HG03108 (cell line): ENCODE measurements at regions not wholly inside any gene's neighbourhood (a gene's known extent, or its start where the extent isn't known, plus 50 kb on each side); places are given as distances from the start of the nearest gene placed in this dataset.

Experiments used
- ATAC-seq: cut with Tn5 transposase; IDR thresholded peaks from one replicate; pipeline ENCODE4 v1.9.1; 2021; ENCODE audit warnings: moderate library complexity; ENCODE audit not compliant: unreplicated experiment

DNA sequence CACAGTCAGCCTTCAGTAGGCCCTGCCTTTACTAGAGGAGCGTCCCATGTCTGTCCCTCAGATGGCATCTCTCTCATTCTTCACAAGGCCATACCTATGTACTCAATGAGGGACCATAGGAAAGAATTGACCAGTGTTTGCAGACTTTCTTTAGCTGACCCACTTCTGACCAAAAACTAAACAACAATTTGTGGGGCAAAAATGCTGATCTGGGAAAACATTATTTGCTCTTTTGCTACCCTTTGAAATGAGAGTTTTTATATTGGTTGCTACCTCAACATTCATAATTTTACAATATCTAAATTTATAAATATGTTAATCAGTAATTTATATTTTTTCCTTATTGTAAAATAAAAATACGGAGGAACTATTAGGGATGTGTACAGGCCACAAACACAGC is 539.4 kb upstream of the GJE1 start:
- no peak for ATAC-seq

DNA sequence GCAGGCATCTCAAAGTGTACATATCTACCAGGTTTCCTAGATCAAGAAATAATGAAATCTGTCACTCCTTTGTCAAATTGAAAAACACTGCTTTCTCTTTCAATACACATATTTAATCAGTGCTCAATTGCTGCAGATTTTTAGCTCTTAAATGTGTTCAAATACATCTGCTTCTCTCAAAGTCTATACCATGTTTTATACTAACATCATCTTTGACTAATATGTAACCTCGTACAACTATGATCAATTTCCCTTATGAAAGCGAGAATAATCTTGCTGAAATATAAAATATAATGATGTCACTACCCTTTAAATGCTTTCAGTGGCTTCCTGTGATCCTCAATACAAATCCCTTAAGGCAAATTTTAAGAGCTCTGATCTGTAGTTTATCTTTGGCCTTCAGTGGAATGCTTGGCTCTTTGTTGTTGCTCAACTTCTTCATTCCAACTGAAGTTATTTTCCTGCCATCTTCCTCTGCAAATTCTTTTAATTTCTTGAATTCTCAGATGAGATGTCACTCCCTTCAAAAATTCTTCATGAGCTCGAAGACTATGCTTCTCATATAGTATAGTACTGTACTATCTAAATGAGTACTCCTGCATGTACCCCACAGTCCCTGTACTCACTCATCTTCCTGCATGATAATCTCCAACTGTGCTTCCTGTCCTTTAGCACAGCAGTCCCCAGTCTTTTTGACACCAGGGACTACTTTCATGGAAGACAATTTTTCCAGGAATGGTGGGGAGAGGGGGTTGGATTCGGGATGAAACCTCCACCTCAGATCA is 545.1 kb upstream of the GJE1 start:
- ATAC-seq, result no peak

- no peak for ATAC-seq
Observed at GRCh38 chr6:141580988-141581552, 551.7 kb upstream of the GJE1 start.

GRCh38 chr6:141580131-141580530 is 552.6 kb upstream of the GJE1 start:
- no peak for ATAC-seq

- ATAC-seq, result no peak
Observed at GRCh38 chr6:141576751-141577150, 556.0 kb upstream of the GJE1 start.

- ATAC-seq, result peak; percentile 88
Observed at GRCh38 chr6:141562851-141563763, 569.6 kb upstream of the GJE1 start.

DNA sequence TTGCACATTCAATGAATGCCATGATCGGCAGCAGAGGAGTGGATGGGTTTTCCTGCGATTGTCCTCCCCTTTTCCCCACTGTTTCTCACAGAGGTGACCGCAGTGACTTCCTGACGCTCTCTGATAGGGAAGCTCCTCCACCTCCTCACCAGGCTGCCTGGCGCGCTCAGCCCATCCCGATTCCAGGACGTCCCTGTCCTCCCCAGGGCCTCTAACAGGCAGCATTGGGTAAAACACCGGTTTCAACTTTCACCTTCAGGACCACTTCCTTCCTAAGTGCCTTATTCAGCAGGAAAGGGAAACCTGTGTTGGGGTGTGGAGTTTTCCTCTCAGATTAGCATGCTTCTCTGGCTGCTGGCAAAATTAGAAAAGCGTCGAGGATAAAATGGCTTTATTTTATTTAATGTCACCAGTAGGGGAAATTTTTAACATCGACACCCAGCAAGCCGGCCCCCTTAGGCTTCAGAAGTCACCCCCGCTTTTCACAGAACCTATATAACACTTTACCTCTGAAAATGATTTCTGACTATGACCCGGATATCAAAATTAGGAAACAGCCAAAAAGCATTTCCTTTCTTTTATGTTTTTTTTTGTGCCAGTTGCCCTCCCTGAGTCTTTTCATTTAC is 570.4 kb upstream of the GJE1 start:
- peak; percentile 29 for ATAC-seq

- ATAC-seq, result no peak
Observed at GRCh38 chr6:141561154-141561553, 571.6 kb upstream of the GJE1 start.

GRCh38 chr6:141552463-141552862 is 580.3 kb upstream of the GJE1 start:
- ATAC-seq, result peak; percentile 75

DNA sequence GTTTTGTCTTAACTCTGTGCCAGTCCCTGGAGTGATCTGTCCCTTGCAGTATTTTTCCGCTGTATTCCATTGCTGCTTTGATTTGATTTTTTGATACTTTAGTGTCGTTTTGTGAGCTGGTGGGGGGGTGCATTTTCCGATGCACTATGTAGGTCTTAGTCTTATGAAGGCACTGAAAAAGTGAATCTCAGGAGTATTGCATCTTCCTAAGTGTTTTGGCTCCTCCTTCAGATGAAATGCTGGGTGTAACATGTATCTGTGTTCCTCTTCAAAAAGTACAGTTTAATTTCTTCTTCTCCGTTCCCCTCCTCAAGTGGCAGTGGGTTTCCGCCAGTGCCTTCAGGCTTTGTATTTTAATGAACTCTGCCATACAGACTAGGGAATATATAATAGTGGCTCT is 580.7 kb upstream of the GJE1 start:
- no peak for ATAC-seq

GRCh38 chr6:141551318-141551717 is 581.4 kb upstream of the GJE1 start:
- no peak for ATAC-seq

GRCh38 chr6:141550471-141550870 is 582.3 kb upstream of the GJE1 start:
- no peak for ATAC-seq

- ATAC-seq, result no peak
Observed at GRCh38 chr6:141548966-141549365, 583.8 kb upstream of the GJE1 start.

DNA sequence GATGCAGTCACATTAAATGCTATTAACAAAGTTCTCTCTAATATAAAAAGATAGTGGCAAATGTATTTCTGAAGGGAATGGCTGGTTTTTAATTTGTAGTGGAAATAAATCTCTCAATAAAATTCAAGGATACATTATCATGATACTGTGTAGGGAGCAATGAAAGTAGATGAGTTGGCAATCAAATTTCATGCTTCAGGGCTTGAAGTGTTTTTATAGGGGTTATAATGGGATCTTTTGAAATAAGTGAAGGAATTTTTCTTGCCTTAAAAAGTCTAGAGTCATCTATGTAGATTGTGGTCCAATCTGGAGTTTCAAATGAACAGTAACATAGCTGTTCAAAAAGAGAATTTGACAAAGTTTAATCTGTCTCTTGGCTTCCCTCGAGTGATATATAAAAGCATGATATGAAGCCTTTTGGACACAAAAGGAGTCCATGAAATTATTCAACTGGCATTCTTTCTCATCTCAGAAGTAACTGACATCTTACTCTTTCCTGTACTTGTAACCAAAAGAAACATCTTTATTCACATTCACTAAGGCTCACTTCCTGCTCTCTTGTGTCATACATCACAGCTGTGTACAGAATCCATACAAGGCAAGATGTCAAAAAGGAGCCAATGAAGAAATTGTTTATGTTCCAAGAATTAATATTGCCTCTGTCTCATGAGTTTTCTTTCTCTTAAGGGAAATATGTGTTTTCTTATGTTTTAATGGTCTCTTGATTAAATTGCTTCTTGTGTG is 591.0 kb upstream of the GJE1 start:
- no peak for ATAC-seq

- no peak for ATAC-seq
Observed at GRCh38 chr6:141540207-141540606, 592.5 kb upstream of the GJE1 start.

DNA sequence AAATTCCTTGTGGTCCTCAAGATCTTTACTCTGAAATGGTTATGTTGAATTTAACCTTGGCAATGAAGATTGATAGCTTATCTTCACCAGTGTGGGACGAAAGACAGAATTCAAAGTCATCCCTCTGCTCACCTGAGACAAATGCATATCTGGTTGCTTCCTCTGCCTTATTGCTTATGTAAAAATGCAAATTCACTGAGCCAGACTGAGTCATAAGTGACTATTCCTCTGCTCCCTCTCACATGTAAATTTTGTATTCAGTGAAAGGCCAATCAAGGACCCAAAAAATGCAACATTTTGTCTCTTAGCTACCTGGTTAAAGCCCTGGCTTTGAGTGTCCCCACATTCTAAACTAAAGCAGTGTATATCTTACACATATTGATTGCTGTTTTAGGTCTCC is 593.1 kb upstream of the GJE1 start:
- ATAC-seq, result no peak

GRCh38 chr6:141532211-141532610 is 600.5 kb upstream of the GJE1 start:
- no peak for ATAC-seq

DNA sequence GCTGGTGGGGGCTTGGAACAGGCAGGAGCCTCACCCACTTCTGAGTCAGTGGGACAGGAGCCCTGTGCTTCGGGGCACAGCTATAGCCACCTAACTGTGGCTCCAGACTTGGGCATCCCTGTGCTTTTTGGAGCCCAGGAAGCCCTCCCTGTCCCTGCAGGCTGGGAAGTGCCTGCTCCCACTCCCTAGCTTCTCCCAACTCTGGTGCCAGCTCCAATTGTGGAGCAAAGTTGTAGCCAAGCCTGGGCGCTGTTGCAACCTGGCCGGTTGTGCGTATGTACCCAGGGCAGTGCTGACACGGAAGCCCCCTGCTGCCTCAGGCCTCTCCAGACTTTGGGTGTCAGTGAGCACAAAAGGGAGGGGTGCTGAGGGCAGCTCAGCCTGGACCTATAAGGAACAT is 601.7 kb upstream of the GJE1 start:
- ATAC-seq, result no peak

DNA sequence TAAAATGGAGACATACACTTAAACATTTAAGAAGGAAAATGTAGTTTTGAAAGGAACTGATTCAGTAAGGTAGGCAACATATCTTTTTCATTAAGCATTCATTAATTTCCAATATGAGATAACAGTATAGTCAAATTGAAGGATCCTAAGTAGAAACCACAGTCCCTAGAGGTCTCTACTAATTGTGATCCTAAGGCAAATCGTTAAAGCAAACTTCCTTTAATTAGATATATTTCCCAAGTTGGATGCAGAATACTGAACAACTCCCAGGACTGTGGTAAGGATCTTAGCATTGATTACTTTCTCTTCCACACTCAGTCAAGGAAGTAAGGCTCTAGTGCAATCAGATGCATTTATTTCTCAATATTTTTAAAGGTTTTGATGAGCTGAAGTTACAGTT is 604.1 kb upstream of the GJE1 start:
- ATAC-seq, result no peak

DNA sequence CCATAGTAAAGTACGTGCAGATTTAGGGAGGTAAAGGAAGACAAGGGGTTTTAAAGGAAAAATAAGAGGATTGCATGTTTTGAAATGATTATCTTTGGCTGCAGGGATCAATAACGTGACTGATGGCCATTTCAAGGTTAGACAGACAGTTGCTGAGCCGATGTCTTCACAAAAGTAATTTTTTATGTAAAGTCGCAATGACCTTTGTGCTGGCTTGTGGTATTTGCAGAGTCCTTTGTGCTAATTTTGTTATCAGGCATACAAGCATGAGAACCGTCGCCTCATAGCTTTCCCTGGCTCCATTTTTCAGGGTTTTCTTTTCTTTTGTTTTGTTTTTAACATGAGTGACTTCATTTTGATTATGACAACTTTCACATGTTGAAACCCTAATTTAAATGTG is 605.7 kb upstream of the GJE1 start:
- no peak for ATAC-seq

DNA sequence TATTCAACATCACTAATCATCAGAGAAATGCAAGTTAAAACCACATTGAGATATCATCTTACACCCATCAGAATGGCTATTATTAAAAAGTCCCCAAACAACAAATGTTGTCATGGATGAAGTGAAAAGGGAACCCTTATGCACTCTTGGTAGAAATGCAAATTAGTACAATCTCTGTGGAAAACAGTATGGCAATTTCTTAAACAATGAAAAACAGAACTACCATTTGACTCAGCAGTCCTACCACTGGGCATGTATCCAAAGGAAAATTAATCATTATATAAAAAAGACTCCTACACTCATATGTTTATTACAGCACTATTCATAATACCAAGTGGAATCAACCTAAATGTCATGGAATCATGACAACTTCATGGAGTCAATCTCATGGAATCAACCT is 611.3 kb upstream of the GJE1 start:
- ATAC-seq, result no peak
